ENCODE measurements at regions not wholly inside any gene's neighbourhood (a gene's known extent, or its start where the extent isn't known, plus 50 kb on each side); places are given as distances from the start of the nearest gene placed in this dataset.

DNA sequence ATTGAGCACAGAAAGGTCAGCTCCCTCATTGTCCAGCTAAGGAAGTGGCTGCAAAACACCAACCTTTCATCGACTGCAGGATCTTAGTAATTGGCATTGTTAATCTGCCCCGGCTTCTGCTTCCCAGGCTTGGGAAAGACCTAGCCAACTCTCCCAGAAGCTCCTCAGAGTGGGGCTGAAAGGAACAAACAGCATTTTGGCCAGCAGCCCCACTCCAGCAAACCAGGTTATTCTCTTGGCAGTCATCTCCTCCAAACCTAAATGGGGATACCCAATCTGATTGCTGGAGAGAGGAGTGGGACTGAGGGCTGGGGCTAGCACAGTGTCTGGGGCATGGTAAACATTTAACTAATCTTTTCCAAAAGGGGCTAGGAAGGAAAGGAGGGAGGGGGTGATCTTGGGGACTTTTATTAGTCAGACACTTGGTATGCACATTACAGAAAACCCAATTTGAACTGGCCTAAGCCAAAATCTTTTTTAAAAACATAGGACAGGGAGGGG is 294.4 kb downstream of the MN1 start:
- ChIA-PET CTCF (ENCODE audit: partially characterized antibody) (interaction anchor here (0.7 kb wide), 1 partner anchor 475 kb away, joined by 3 read pairs; no protein-coding TSS in a partner anchor), POLR2A (ENCODE audit: partially characterized antibody) (no interaction called here)
- FAIRE-seq (no peak), DNase-seq (ENCODE audit: low read depth in 1 of 2, low spot score in 2 of 2) (no peak)
- H4K91ac ChIP-seq (replicated peaks; ENCODE audit: insufficient read length, low read length) = no peak overlapping the region
- H3K9me3 ChIP-seq (ENCODE audit: insufficient read depth in 2 of 2, low read depth in 1 of 2, low read length in 1 of 2) = peaks cover 4 to 5% of the 10 kb centered on the region in 2 experiments; a peak in 1 of 4 replicates
- H2BK12ac ChIP-seq (ENCODE audit: low read depth, low read length) = no peak overlapping the region
- no peak overlapping the region for H2AFZ ChIP-seq (ENCODE audit: low read length)
- no peak overlapping the region for H2AK5ac ChIP-seq (ENCODE audit: low read depth, low read length)
- no peak overlapping the region for H4K8ac ChIP-seq (ENCODE audit: extremely low read depth, insufficient read depth, low read length)
- no peak overlapping the region for H2BK5ac ChIP-seq (ENCODE audit: low read depth, low read length)
- 84% methylated on average over 2 of the region's 2 CpGs; no CpG with 5 or more reads in 1 of the 2 experiments for WGBS, 2 experiments (ENCODE audit: extremely low coverage in 1 of 2, insufficient coverage in 1 of 2, insufficient read length in 1 of 2, insufficient replicate concordance in 2 of 2, low coverage in 1 of 2, low lambda C conversion rate in 2 of 2, missing lambda C conversion rate in 1 of 2)
- no peak overlapping the region for H3K14ac ChIP-seq (ENCODE audit: insufficient read length)
- TF ChIP-seq, protein P1, sequence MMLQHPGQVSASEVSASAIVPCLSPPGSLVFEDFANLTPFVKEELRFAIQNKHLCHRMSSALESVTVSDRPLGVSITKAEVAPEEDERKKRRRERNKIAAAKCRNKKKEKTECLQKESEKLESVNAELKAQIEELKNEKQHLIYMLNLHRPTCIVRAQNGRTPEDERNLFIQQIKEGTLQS (IDR thresholded peaks at IDR 0.05; ENCODE audit: insufficient read depth, low read depth, low read length) = no peak
- TF ChIP-seq MAFK (IDR thresholded peaks at IDR 0.05; ENCODE audit: low read depth, low read length) = no peak
- no peak for TF ChIP-seq SP1 (IDR thresholded peaks at IDR 0.05; ENCODE audit: low read depth, low read length)
- TF ChIP-seq, protein P2, sequence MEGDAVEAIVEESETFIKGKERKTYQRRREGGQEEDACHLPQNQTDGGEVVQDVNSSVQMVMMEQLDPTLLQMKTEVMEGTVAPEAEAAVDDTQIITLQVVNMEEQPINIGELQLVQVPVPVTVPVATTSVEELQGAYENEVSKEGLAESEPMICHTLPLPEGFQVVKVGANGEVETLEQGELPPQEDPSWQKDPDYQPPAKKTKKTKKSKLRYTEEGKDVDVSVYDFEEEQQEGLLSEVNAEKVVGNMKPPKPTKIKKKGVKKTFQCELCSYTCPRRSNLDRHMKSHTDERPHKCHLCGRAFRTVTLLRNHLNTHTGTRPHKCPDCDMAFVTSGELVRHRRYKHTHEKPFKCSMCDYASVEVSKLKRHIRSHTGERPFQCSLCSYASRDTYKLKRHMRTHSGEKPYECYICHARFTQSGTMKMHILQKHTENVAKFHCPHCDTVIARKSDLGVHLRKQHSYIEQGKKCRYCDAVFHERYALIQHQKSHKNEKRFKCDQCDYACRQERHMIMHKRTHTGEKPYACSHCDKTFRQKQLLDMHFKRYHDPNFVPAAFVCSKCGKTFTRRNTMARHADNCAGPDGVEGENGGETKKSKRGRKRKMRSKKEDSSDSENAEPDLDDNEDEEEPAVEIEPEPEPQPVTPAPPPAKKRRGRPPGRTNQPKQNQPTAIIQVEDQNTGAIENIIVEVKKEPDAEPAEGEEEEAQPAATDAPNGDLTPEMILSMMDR (IDR thresholded peaks at IDR 0.05; ENCODE audit: control extremely low read depth in 1 of 3, insufficient read depth in 1 of 3, low read depth in 1 of 3, low read length in 3 of 3) = no peak
- TF ChIP-seq, protein P3, sequence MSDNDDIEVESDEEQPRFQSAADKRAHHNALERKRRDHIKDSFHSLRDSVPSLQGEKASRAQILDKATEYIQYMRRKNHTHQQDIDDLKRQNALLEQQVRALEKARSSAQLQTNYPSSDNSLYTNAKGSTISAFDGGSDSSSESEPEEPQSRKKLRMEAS (IDR thresholded peaks at IDR 0.05) = no peak
- TF ChIP-seq NRF1 (IDR thresholded peaks at IDR 0.05; ENCODE audit: low read depth, low read length) = no peak
- H3K18ac ChIP-seq (ENCODE audit: extremely low read depth, low read length) = no peak overlapping the region
- no peaks in the 10 kb centered on the region for H3K36me3 ChIP-seq (ENCODE audit: control insufficient read depth in 2 of 4, insufficient read depth in 4 of 4, low read length in 3 of 4)
- H2BK20ac ChIP-seq (ENCODE audit: low read length) = no peak overlapping the region
- H3K27ac ChIP-seq (ENCODE audit: low read depth, low read length) = no peak overlapping the region
- no peak overlapping the region for H4K5ac ChIP-seq (ENCODE audit: insufficient read length, low read depth, low read length)
- H2BK15ac ChIP-seq (ENCODE audit: low read length) = no peak overlapping the region
- no peak overlapping the region for H3K4me3 ChIP-seq (ENCODE audit: extremely low read depth in 1 of 4, insufficient read depth in 2 of 4, low read depth in 3 of 4, low read length in 4 of 4)
- H3K4me2 ChIP-seq (ENCODE audit: insufficient read depth in 1 of 2, low read depth in 2 of 2, low read length in 2 of 2) = no peak overlapping the region
- H3K9ac ChIP-seq (replicated peaks in 1 of 4; ENCODE audit: extremely low read depth in 1 of 4, low read depth in 3 of 4, low read length in 3 of 4) = no peak overlapping the region
- H3K23ac ChIP-seq (ENCODE audit: insufficient read length) = no peak overlapping the region
- H4K20me1 ChIP-seq (replicated peaks in 1 of 2; ENCODE audit: control insufficient read depth in 1 of 2, insufficient read depth in 2 of 2, low read length in 2 of 2) = no peaks in the 10 kb centered on the region
- H3K23me2 ChIP-seq (ENCODE audit: low read depth, low read length) = no peaks in the 10 kb centered on the region
- H2BK120ac ChIP-seq (replicated peaks; ENCODE audit: low read depth, low read length) = no peak overlapping the region
- no peak overlapping the region for H3K56ac ChIP-seq (replicated peaks; ENCODE audit: insufficient read length, low read depth, low read length)
- H3K4ac ChIP-seq (replicated peaks; ENCODE audit: insufficient read length, low read depth, low read length) = no peak overlapping the region
- no peaks in the 10 kb centered on the region for H3K79me1 ChIP-seq (ENCODE audit: low read depth, low read length)
- H3K4me1 ChIP-seq (replicated peaks in 1 of 4; ENCODE audit: control insufficient read depth in 3 of 4, insufficient read depth in 4 of 4, low read length in 3 of 4) = no peaks in the 10 kb centered on the region
- H3K79me2 ChIP-seq (ENCODE audit: control insufficient read depth in 1 of 2, insufficient read depth in 2 of 2, low read length in 2 of 2) = no peaks in the 10 kb centered on the region
- peaks cover 0 to 31% (median 19%) of the 10 kb centered on the region in 4 experiments; a peak in 6 of 7 replicates for H3K27me3 ChIP-seq (replicated peaks in 1 of 4; ENCODE audit: control insufficient read depth in 3 of 4, extremely low read depth in 1 of 4, insufficient read depth in 3 of 4, low read length in 3 of 4)

All from H1 (cell line).